WTC11 (cell line): ENCODE measurements at regions not wholly inside any gene's neighbourhood (a gene's known extent, or its start where the extent isn't known, plus 50 kb on each side); places are given as distances from the start of the nearest gene placed in this dataset.

ENCODE experiments used
- ATAC-seq: fragments of 200-7000 bp; cut with Tn5 transposase; 2 replicates; pipeline ENCODE4 v1.10.0; 2021; ENCODE audit warnings: mild to moderate bottlenecking, moderate library complexity
- CTCF ChIA-PET: fragments of 300-600 bp; sonication (Branson Sonifier 250); formaldehyde crosslinking; loops from one replicate; lab custom pipeline; 2021; ENCODE audit warnings: antibody characterized with exemption; lab: Charles Lee
- POLR2A ChIA-PET: fragments of 350-600 bp; sonication (Branson Sonifier 250); formaldehyde crosslinking; loops from one replicate; lab custom pipeline; 2021; ENCODE audit warnings: antibody characterized with exemption; lab: Charles Lee
- DNase-seq: peaks from one replicate; pipeline ENCODE4 v3.0.0; 2021; ENCODE audit warnings: low spot score
- H3K27ac Mint-ChIP-seq: 2 replicates; pipeline ENCODE4 v1.8.0; 2021; ENCODE audit warnings: mixed read lengths
- H3K27me3 Mint-ChIP-seq: 2 replicates; pipeline ENCODE4 v1.8.0; 2021; ENCODE audit warnings: low read depth, mild to moderate bottlenecking, moderate library complexity, mixed read lengths
- H3K36me3 Mint-ChIP-seq: 2 replicates; pipeline ENCODE4 v1.8.0; 2021; ENCODE audit warnings: mixed read lengths
- H3K4me1 Mint-ChIP-seq: 2 replicates; pipeline ENCODE4 v1.8.0; 2022; ENCODE audit warnings: mixed read lengths
- H3K4me3 Mint-ChIP-seq: 2 replicates; pipeline ENCODE4 v1.8.0; 2021; ENCODE audit warnings: mild to moderate bottlenecking, moderate library complexity, mixed read lengths
- H3K9me3 Mint-ChIP-seq: 2 replicates; pipeline ENCODE4 v1.8.0; 2021; ENCODE audit warnings: mixed read lengths
- CREM ChIP-seq: sonication (generic); formaldehyde crosslinking; IDR thresholded peaks from 2 replicates; pipeline ENCODE4 v1.8.1; 2022; ENCODE audit warnings: mild to moderate bottlenecking, missing genetic modification reagents, moderate library complexity
- HMGA2 ChIP-seq: fragments of 250-450 bp; sonication (Bioruptor Pico); IDR thresholded peaks from 2 replicates; pipeline ENCODE4 v1.4.0; 2021; ENCODE audit warnings: mild to moderate bottlenecking, moderate library complexity
- KAT7 ChIP-seq: sonication (generic); formaldehyde crosslinking; IDR thresholded peaks from 2 replicates; pipeline ENCODE4 v1.8.1; 2023; ENCODE audit warnings: missing genetic modification reagents, mild to moderate bottlenecking, borderline replicate concordance
- RELA ChIP-seq: sonication (generic); formaldehyde crosslinking; IDR thresholded peaks from 2 replicates; pipeline ENCODE4 v1.8.1; 2022; ENCODE audit warnings: missing genetic modification reagents, mild to moderate bottlenecking, borderline replicate concordance
- TCF7 ChIP-seq: sonication (generic); formaldehyde crosslinking; IDR thresholded peaks from 2 replicates; pipeline ENCODE4 v1.8.0; 2022; ENCODE audit warnings: mild to moderate bottlenecking, low read depth, missing genetic modification reagents, moderate library complexity
- ZNF121 ChIP-seq: sonication (generic); formaldehyde crosslinking; IDR thresholded peaks from 2 replicates; pipeline ENCODE4 v1.8.0; 2023; ENCODE audit warnings: missing genetic modification reagents
- ZNF138 ChIP-seq: sonication (generic); formaldehyde crosslinking; conservative IDR thresholded peaks from 2 replicates; pipeline ENCODE4 v1.8.1; 2022; ENCODE audit warnings: mild to moderate bottlenecking, moderate library complexity, missing genetic modification reagents
- ZNF232 ChIP-seq: sonication (generic); formaldehyde crosslinking; IDR thresholded peaks from 2 replicates; pipeline ENCODE4 v1.8.0; 2022; ENCODE audit warnings: mild to moderate bottlenecking, missing genetic modification reagents
- ZNF671 ChIP-seq: fragments of 250-450 bp; sonication (Bioruptor Pico); IDR thresholded peaks from 2 replicates; pipeline ENCODE4 v1.8.0; 2021; ENCODE audit warnings: mild to moderate bottlenecking
- TF ChIP-seq, protein P1 (sequence below): sonication (generic); formaldehyde crosslinking; IDR thresholded peaks from 2 replicates; pipeline ENCODE4 v1.8.0; 2022; ENCODE audit warnings: mild to moderate bottlenecking, missing genetic modification reagents
- TF ChIP-seq, protein P2 (sequence below): fragments of 250-450 bp; sonication (Bioruptor Pico); IDR thresholded peaks from 2 replicates; pipeline ENCODE4 v1.9.0; 2021; ENCODE audit warnings: mild to moderate bottlenecking, borderline replicate concordance
- TF ChIP-seq, protein P3 (sequence below): sonication (generic); formaldehyde crosslinking; IDR thresholded peaks from 2 replicates; pipeline ENCODE4 v1.8.1; 2023; ENCODE audit warnings: mild to moderate bottlenecking, moderate library complexity, missing genetic modification reagents
- TF ChIP-seq, protein P4 (sequence below): sonication (generic); formaldehyde crosslinking; IDR thresholded peaks from 2 replicates; pipeline ENCODE4 v1.8.1; 2022; ENCODE audit warnings: low read depth, mild to moderate bottlenecking, moderate library complexity, missing genetic modification reagents, borderline replicate concordance
- TF ChIP-seq, protein P5 (sequence below): sonication (generic); formaldehyde crosslinking; IDR thresholded peaks from 2 replicates; pipeline ENCODE4 v1.8.1; 2023; ENCODE audit warnings: mild to moderate bottlenecking, missing genetic modification reagents, moderate library complexity
- TF ChIP-seq, protein P6 (sequence below): fragments of 250-450 bp; sonication (Bioruptor Pico); IDR thresholded peaks from 2 replicates; pipeline ENCODE4 v2.1.2; 2022; ENCODE audit warnings: mild to moderate bottlenecking, moderate library complexity
- TF ChIP-seq, protein P7 (sequence below): fragments of 250-450 bp; sonication (Bioruptor Pico); conservative IDR thresholded peaks from 2 replicates; pipeline ENCODE4 v1.9.0; 2021; ENCODE audit warnings: mild to moderate bottlenecking

DNA sequence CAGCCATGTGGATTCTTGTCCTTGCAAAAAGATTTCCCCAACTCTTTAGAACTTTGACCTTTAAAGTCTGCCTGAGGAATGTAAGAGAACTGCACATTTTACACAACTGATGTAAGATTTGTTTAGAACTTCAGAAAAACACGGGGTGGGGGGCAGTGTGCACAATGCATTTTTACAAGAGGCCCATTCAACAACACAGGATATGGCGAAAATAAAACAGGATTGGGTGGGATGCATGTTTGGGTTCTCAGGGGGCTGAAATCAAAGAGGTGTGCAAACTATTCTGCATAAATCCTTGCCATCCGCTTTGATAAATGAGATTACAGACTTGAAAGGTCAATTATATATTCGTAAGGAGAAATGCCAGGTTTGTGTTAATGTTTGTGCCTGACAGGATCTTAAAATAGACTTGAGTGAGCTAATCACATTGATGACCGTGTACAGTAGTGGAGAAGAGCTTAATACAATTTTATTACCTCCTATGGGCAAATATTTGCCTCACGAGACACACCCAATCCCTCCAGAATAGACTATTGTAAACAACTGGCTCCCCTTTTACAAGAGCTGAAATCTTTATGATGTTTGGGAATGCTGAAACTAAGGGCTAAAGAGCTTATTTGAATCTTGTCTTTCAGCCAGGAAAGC lies 184.1 kb upstream of the LEF1 start (continued):
- TF ChIP-seq, protein P1, sequence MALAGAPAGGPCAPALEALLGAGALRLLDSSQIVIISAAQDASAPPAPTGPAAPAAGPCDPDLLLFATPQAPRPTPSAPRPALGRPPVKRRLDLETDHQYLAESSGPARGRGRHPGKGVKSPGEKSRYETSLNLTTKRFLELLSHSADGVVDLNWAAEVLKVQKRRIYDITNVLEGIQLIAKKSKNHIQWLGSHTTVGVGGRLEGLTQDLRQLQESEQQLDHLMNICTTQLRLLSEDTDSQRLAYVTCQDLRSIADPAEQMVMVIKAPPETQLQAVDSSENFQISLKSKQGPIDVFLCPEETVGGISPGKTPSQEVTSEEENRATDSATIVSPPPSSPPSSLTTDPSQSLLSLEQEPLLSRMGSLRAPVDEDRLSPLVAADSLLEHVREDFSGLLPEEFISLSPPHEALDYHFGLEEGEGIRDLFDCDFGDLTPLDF (CRISPR knock-in tag), result no peak
- TF ChIP-seq, protein P2, sequence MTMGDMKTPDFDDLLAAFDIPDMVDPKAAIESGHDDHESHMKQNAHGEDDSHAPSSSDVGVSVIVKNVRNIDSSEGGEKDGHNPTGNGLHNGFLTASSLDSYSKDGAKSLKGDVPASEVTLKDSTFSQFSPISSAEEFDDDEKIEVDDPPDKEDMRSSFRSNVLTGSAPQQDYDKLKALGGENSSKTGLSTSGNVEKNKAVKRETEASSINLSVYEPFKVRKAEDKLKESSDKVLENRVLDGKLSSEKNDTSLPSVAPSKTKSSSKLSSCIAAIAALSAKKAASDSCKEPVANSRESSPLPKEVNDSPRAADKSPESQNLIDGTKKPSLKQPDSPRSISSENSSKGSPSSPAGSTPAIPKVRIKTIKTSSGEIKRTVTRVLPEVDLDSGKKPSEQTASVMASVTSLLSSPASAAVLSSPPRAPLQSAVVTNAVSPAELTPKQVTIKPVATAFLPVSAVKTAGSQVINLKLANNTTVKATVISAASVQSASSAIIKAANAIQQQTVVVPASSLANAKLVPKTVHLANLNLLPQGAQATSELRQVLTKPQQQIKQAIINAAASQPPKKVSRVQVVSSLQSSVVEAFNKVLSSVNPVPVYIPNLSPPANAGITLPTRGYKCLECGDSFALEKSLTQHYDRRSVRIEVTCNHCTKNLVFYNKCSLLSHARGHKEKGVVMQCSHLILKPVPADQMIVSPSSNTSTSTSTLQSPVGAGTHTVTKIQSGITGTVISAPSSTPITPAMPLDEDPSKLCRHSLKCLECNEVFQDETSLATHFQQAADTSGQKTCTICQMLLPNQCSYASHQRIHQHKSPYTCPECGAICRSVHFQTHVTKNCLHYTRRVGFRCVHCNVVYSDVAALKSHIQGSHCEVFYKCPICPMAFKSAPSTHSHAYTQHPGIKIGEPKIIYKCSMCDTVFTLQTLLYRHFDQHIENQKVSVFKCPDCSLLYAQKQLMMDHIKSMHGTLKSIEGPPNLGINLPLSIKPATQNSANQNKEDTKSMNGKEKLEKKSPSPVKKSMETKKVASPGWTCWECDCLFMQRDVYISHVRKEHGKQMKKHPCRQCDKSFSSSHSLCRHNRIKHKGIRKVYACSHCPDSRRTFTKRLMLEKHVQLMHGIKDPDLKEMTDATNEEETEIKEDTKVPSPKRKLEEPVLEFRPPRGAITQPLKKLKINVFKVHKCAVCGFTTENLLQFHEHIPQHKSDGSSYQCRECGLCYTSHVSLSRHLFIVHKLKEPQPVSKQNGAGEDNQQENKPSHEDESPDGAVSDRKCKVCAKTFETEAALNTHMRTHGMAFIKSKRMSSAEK (CRISPR knock-in tag), result no peak
- TF ChIP-seq HMGA2 (no peak), TCF7 (no peak), ZNF121 (no peak), ZNF232 (no peak), ZNF671 (CRISPR knock-in tag) (no peak), ZNF138 (CRISPR knock-in tag) (no peak), CREM (CRISPR knock-in tag) (no peak), KAT7 (CRISPR knock-in tag) (no peak)
- TF ChIP-seq, protein P3, sequence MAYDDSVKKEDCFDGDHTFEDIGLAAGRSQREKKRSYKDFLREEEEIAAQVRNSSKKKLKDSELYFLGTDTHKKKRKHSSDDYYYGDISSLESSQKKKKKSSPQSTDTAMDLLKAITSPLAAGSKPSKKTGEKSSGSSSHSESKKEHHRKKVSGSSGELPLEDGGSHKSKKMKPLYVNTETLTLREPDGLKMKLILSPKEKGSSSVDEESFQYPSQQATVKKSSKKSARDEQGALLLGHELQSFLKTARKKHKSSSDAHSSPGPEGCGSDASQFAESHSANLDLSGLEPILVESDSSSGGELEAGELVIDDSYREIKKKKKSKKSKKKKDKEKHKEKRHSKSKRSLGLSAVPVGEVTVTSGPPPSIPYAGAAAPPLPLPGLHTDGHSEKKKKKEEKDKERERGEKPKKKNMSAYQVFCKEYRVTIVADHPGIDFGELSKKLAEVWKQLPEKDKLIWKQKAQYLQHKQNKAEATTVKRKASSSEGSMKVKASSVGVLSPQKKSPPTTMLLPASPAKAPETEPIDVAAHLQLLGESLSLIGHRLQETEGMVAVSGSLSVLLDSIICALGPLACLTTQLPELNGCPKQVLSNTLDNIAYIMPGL (CRISPR knock-in tag), result no peak

DNA sequence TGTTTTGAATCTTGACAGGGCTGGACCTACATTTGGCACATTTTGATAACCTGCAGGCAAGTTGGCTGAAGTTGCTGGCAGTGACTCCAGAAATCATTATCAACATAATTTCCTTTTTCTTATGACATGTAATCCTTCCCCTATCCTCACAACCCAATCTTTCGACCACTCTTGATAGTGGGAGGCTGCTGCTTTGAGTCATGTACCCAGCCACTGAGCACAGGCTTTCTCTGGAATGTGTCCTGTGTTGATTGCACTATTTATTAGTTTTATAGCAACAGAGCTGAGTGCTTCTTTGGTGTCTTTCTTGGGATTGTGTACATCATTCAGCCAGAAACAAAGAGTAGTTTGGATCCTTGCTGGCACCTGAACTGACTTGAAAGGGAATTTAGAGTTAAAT lies 183.1 kb upstream of the LEF1 start:
- DNase-seq (no peak), ATAC-seq (no peak)
- ChIA-PET POLR2A (interaction anchor here (0.5 kb wide), 1 partner anchor 247 kb away, joined by 4 read pairs; no protein-coding TSS in a partner anchor), CTCF (no interaction called here)
- Mint-ChIP-seq H3K4me3 (no peak overlapping the region), H3K9me3 (peaks cover 6% of the 10 kb centered on the region), H3K27ac (no peak overlapping the region), H3K36me3 (no peaks in the 10 kb centered on the region), H3K4me1 (no peaks in the 10 kb centered on the region), H3K27me3 (no peaks in the 10 kb centered on the region)
- TF ChIP-seq, protein P4, sequence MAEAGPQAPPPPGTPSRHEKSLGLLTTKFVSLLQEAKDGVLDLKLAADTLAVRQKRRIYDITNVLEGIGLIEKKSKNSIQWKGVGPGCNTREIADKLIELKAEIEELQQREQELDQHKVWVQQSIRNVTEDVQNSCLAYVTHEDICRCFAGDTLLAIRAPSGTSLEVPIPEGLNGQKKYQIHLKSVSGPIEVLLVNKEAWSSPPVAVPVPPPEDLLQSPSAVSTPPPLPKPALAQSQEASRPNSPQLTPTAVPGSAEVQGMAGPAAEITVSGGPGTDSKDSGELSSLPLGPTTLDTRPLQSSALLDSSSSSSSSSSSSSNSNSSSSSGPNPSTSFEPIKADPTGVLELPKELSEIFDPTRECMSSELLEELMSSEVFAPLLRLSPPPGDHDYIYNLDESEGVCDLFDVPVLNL (CRISPR knock-in tag), result no peak

DNA sequence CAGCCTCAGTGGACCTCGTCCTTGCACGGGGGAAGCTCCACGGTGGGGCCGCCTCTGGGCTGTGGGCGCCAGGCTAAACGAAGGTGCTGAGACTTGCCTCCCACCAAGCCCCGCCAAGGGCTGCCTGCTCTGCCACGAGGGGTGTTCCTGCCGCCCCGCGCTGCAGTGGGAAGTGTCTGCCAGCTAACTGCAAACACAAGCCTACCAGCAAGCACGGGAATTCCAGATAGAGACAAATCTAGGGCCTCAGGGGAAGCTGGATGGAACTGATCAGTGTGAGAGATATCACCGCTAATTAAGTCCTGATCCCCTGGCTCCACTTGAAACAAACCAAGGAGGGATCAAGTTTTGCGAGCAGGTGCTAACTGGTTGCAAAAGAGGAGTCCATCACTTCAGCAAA lies 181.6 kb upstream of the LEF1 start:
- H3K27me3 Mint-ChIP-seq, result no peaks in the 10 kb centered on the region
- H3K36me3 Mint-ChIP-seq, result no peaks in the 10 kb centered on the region
- H3K27ac Mint-ChIP-seq, result no peak overlapping the region
- no peak for DNase-seq
- CTCF ChIA-PET, result no interaction called here
- ATAC-seq, result no peak
- H3K9me3 Mint-ChIP-seq, result peaks cover 6% of the 10 kb centered on the region
- no peaks in the 10 kb centered on the region for H3K4me1 Mint-ChIP-seq
- POLR2A ChIA-PET, result no interaction called here
- no peak overlapping the region for H3K4me3 Mint-ChIP-seq
- TF ChIP-seq RELA (CRISPR knock-in tag), result no peak
- TF ChIP-seq, protein P5, sequence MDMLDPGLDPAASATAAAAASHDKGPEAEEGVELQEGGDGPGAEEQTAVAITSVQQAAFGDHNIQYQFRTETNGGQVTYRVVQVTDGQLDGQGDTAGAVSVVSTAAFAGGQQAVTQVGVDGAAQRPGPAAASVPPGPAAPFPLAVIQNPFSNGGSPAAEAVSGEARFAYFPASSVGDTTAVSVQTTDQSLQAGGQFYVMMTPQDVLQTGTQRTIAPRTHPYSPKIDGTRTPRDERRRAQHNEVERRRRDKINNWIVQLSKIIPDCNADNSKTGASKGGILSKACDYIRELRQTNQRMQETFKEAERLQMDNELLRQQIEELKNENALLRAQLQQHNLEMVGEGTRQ (CRISPR knock-in tag), result no peak
- TF ChIP-seq, protein P6, sequence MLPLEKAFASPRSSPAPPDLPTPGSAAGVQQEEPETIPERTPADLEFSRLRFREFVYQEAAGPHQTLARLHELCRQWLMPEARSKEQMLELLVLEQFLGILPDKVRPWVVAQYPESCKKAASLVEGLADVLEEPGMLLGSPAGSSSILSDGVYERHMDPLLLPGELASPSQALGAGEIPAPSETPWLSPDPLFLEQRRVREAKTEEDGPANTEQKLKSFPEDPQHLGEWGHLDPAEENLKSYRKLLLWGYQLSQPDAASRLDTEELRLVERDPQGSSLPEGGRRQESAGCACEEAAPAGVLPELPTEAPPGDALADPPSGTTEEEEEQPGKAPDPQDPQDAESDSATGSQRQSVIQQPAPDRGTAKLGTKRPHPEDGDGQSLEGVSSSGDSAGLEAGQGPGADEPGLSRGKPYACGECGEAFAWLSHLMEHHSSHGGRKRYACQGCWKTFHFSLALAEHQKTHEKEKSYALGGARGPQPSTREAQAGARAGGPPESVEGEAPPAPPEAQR, result no peak
- TF ChIP-seq, protein P7, sequence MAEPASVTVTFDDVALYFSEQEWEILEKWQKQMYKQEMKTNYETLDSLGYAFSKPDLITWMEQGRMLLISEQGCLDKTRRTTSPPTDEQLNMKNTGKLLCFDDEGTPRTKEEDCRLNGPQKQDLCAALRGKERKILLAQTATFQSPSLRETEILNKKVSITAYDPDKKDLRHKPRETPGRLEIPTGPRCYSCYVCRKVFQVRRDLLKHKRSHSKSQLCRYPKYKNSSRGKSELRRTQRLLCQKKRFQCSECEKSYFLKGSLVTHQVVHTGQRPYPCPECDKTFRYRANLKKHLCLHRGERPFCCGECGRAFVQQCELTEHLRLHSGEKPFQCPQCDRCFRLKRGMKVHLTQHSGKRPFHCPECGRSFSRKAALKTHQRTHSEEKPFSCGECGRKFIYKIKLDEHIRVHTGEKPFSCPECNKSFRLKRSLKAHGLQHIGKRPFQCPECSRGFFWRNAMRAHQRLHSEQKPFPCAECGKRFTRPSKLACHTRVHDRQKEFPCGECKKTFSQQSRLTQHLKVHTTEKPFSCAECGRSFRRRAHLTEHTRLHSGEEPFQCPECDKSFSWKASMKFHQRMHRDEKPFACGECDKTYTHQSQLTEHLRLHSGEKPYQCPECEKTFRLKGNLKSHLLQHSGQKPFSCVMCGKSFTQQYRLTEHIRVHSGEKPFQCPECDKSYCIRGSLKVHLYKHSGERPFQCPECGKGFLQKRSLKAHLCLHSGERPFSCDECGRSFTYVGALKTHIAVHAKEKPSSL (CRISPR knock-in tag), result no peak
